NCI-H2227 (cell line): ENCODE measurements at regions not wholly inside any gene's neighbourhood (a gene's known extent, or its start where the extent isn't known, plus 50 kb on each side); places are given as distances from the start of the nearest gene placed in this dataset.
"Not testable (repeated sequence)": the region's sequence is repeated elsewhere in the genome, so short reads cannot be mapped to it uniquely, and the experiment has no call there.

Experiments
- DNase-seq: peaks from one replicate; lab custom pipeline; 2025; ENCODE audit not compliant: unreplicated experiment; lab: John Stamatoyannopoulos, UW

DNA sequence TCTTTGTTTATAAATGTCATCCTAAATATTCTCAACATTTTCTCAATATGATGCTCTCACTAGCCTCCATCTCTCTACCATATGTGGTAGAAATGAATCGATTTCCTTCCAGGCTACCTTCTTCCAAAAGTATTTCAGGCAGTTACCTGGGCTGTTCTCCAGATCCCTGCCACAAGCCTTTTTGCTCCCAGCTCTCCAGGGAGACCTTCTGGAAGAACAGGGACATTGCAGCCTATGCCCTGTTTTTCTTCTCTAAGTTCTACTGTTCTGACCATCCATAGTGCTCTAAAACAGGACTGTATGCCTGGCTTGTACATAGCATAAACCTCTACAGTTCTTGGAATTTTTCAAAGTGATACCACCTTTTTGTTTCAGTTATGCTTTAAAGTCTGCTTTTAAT lies 552.8 kb downstream of the ANKRD7 start:
- DNase-seq, result no peak

- no peak for DNase-seq
These were observed 568.2 kb downstream of the ANKRD7 start for GRCh38 chr7:118792682-118793081.

GRCh38 chr7:118793582-118793981 lies 569.1 kb downstream of the ANKRD7 start:
- DNase-seq, result no peak

DNA sequence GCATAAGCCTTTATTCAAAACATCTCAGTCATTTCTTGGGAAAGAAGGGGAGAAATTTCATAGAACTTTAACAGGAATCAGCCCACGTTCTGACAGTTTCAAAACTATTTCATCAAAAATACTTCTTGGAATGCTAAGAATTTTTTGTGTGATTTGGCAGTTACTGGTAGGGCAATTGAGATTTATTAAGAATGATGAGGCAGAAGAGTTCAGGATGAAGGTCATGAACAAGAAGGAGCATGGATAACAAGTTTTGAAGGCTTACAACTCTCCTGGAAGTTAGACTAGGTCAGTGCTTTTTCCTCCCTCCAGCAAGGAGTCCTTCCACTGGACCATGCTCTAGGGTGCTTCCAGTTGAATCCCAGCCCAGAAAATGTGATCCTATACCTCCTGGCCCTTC lies 569.9 kb downstream of the ANKRD7 start:
- DNase-seq, result no peak

DNA sequence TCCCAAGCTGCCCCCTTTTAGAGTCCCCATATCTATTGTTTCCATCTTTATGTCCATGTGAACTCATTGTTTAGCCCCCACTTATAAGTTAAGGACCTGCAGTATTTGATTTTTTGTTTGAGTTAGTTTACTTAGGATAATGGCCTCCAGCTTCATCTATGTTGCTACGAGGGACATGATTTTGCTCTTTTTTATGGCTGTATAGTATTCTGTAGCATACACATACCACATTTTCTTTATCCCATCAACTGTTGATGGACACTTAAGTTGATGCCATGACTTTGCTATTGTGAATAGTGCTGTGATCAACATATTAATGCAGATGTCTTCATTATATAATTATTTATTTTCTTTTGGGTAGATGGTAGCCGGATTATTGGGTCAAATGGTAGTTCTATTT lies 576.9 kb downstream of the ANKRD7 start:
- no peak for DNase-seq

GRCh38 chr7:118802726-118803125 lies 578.2 kb downstream of the ANKRD7 start:
- DNase-seq, result no peak

DNA sequence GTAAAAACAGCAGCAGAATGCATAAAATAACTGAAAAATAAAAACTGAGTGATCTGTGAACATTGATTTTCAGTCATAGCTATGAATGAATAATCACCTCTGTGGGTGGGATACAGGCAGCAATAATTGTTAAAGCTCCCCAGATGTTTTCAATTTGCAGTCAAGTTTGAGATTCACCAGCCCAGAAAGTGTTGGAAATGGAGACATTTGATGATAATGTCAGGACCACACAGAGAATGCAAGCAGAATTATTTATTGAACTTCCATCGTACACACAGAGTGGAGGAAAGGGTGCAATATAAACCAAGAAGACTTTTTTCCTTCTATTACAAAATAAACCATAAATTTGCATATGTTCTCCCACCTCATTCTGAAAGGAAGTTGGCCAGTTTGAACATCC lies 601.7 kb downstream of the ANKRD7 start:
- no peak for DNase-seq

DNA sequence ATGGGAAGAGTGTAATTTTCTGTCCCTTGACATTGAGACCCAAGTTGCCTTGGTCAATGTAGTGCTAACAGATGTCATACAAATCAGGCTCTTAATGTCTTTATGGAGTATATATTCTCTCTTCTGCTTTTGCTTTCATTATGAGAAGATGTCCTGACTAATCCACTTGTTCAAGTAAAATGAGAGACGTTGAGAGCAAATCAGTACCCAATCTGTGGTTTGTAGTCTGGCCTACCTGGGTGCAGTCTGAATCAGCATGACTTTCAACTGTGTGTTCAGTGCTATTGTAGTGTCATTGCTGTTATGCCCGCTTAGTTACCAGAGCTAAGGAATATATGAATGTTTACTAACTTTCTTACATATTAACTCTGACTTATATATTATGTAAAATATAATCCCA lies 612.4 kb downstream of the ANKRD7 start:
- DNase-seq, result no peak

GRCh38 chr7:118839515-118839914 lies 615.0 kb downstream of the ANKRD7 start:
- DNase-seq, result no peak

DNA sequence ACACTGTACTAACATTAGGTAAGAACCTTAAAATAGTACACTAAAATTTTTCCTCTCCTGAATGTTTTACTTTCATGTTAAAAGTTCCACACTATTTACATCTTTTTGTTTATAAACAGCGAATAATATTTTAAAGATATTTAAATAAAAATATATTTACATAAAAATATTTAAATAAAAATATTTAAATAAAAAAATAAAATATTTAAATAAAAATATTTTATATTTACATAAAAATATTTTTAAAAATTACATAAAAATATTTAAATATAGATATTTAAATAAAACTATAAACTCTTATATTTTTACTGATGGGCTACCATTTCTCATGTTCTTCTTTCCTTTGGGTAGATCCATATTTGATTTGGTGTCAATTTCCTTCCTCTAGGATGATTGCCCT lies 619.0 kb downstream of the ANKRD7 start:
- no peak for DNase-seq

DNA sequence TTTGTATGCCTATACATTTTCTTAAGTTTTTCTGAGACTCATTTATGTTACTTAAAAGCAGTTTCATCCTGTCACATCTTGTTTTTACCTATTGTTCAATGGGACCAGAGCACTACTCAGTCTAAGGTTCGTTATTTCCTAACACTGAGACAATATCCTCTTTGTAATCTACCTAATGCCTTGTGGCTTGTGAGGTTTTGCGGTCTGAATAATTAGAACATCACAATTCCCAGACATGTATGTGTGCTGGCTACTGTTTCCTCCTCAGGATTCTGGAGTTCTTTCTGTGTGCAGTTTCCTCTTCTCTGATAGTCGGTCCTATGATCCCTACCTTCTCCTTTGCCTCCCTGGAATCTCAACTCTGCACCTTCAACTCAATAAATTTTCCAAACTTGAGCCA lies 620.2 kb downstream of the ANKRD7 start:
- DNase-seq, result no peak

GRCh38 chr7:118845791-118846190 lies 621.3 kb downstream of the ANKRD7 start:
- no peak for DNase-seq

- DNase-seq, result no peak
These were observed 622.5 kb downstream of the ANKRD7 start for GRCh38 chr7:118846977-118847376.

GRCh38 chr7:118855290-118855689 lies 630.8 kb downstream of the ANKRD7 start:
- DNase-seq, result no peak

GRCh38 chr7:118858651-118859149 lies 634.2 kb downstream of the ANKRD7 start:
- no peak for DNase-seq

DNA sequence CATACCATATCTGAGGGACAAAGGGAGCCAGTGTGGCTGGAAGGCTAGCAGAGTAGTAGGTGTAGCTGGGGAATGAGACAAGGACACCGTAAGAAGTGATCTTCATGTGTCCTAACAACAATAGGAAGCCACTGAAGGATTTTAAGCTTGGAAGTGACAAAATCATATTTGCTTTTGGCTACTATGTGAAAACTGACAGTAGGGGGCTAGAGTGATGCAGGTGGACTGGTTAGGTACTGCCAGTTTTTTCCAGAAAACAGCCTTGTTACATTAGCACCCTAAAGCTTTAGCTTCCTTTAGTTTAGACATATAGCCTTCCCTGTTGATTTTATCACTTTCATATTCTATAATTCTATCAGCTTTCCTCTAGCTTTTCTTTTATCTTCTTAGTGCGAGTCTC lies 637.1 kb downstream of the ANKRD7 start:
- no peak for DNase-seq

DNA sequence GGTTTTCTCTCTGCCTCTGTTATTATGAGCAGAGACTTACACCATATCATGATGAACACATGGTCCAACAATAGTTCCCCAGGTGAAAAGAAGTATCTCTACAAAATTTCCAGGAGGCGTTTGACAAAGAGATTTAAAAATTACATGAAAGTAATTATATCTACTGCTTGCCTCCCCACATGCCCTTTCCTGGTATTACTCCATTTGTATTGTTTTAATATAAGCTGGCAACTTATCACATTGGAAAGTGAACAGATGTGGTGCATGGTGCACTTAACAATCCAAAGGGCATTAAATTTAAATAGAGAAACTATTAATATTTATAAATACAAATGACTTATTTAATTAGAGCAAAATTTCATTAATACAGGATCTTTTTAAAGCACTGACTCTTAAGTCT lies 638.2 kb downstream of the ANKRD7 start:
- DNase-seq, result no peak

GRCh38 chr7:118863966-118864365 lies 639.5 kb downstream of the ANKRD7 start:
- no peak for DNase-seq

- DNase-seq, result no peak
These were observed 643.4 kb downstream of the ANKRD7 start for GRCh38 chr7:118867860-118868259.

- DNase-seq, result not testable (repeated sequence)
These were observed 644.6 kb downstream of the ANKRD7 start for GRCh38 chr7:118869141-118869540.

DNA sequence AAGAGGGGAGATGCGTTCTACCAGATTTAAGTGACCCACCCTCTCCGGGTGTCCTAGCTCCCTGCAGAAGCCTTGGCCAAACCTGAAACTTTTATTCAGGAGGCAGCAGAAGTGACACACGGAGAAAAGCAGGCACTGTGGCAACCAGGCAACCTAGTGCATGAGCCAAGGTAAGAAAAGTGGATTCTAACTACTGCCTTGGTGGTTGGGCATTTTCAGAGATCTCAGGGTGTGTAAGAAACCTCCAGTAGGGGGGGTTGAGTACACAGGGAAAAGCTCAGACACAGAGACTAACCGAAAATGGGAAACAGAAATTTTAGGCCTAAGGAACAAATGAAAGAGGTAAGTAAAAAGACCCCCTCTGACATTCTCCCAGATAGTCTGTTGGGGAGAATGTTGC lies 645.7 kb downstream of the ANKRD7 start:
- DNase-seq, result peak; percentile 16

- DNase-seq, result no peak
These were observed 648.1 kb downstream of the ANKRD7 start for GRCh38 chr7:118872568-118872967.

DNA sequence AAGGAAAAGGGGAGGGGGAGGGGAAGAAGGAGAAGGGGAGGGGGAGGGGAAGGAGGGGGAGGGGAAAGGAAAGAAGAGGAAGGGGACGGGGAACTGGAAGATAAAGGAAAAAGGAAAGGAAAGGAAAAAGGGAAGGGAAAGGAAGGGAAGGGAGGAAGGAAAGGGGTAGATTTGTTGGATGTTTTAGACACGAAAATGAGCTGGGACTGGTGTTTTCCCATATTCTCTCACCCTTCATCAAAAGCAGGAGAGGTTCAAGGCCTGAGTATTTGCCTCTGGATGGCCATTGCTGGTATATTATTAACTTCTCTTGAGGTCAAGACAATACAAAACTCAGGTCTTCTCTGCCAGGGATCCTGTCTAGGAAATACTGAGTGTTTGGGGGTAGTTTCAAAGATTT lies 652.7 kb downstream of the ANKRD7 start:
- no peak for DNase-seq

DNA sequence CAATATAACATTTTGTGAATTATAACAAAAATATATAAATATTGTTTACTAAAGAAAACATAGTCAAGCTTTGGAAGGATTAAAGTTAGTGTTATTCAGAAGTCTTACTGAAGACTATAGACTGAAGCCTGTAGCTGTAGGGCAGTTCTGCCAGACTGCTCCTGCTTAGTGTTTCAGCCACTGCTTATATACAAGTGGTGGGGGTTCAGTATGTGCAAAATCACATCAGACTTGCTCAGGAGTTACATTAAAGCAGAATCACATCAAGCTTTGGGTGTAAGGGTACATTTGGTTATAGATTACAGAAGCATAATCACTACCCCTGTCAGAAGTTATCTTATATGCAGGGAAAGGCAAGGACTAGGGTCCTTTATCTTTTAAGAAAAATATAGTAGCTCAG lies 653.8 kb downstream of the ANKRD7 start:
- no peak for DNase-seq
